GM12878 (cell line): ENCODE measurements at regions not wholly inside any gene's neighbourhood (a gene's known extent, or its start where the extent isn't known, plus 50 kb on each side); places are given as distances from the start of the nearest gene placed in this dataset.
A peak's percentile ranks its signal among the peaks of the same experiment; 100 is the strongest.

ENCODE experiments used
- ATF7 ChIP-seq: fragments of 450-650 bp; IDR thresholded peaks from 2 replicates; pipeline ENCODE4 v1.6.1; 2016; ENCODE audit warnings: low read depth, mild to moderate bottlenecking
- BHLHE40 ChIP-seq, 2 experiments: fragments of 450-650 bp in 1 of 2; IDR thresholded peaks; 2 replicates each; pipeline ENCODE4 v1.6.1; 2011 to 2017; ENCODE audit warnings: low read depth in 2 of 2, borderline replicate concordance in 1 of 2, improper control_type of control experiment in 1 of 2, low read length in 1 of 2, mild to moderate bottlenecking in 1 of 2
- FOXK2 ChIP-seq: fragments of 450-650 bp; IDR thresholded peaks from 2 replicates; pipeline ENCODE4 v1.6.1; 2017; ENCODE audit warnings: mild to moderate bottlenecking, moderate library complexity
- IKZF2 ChIP-seq, 2 experiments: fragments of 450-650 bp; IDR thresholded peaks; 2 replicates each; pipeline ENCODE4 v1.6.1; 2017; ENCODE audit warnings: mild to moderate bottlenecking in 2 of 2, moderate library complexity in 2 of 2
- MYB ChIP-seq: fragments of 150-350 bp; IDR thresholded peaks from 2 replicates; pipeline ENCODE4 v1.6.1; 2014; ENCODE audit warnings: mild to moderate bottlenecking, low read depth, low read length, borderline replicate concordance
- MYC ChIP-seq: IDR thresholded peaks from 2 replicates; pipeline ENCODE4 v1.6.1; 2011; ENCODE audit warnings: mild to moderate bottlenecking, low read length, moderate library complexity, inconsistent platforms; ENCODE audit not compliant: insufficient read depth, insufficient replicate concordance, insufficient read length, severe bottlenecking
- NR2C2 ChIP-seq: IDR thresholded peaks from 2 replicates; pipeline ENCODE4 v1.6.1; 2011; ENCODE audit warnings: borderline replicate concordance, low read depth; ENCODE audit not compliant: control insufficient read depth, insufficient read length
- PAX5 ChIP-seq: IDR thresholded peaks from 2 replicates; pipeline ENCODE4 v1.6.1; 2011; ENCODE audit warnings: low read depth, low read length, borderline replicate concordance
- PML ChIP-seq: IDR thresholded peaks from 2 replicates; pipeline ENCODE4 v1.6.1; 2012; ENCODE audit warnings: low read length, inconsistent platforms
- RAD51 ChIP-seq: fragments of 450-650 bp; IDR thresholded peaks from 2 replicates; pipeline ENCODE4 v1.6.1; 2016; ENCODE audit warnings: moderate library complexity, mild to moderate bottlenecking, inconsistent platforms
- RUNX3 ChIP-seq: IDR thresholded peaks from 2 replicates; pipeline ENCODE4 v1.6.1; 2012; ENCODE audit warnings: low read length, inconsistent platforms
- SPI1 ChIP-seq: IDR thresholded peaks from 2 replicates; pipeline ENCODE4 v1.6.1; 2011; ENCODE audit warnings: low read depth, mild to moderate bottlenecking, low read length, moderate library complexity, borderline replicate concordance; ENCODE audit not compliant: insufficient read depth
- SRF ChIP-seq, 2 experiments: IDR thresholded peaks; 2 replicates each; pipeline ENCODE4 v1.6.1; 2011; ENCODE audit warnings: low read depth in 2 of 2, low read length in 2 of 2, mild to moderate bottlenecking in 1 of 2, moderate library complexity in 1 of 2
- STAT1 ChIP-seq: fragments of 450-650 bp; conservative IDR thresholded peaks from 2 replicates; pipeline ENCODE4 v1.6.1; 2014; ENCODE audit warnings: antibody characterized with exemption, mild to moderate bottlenecking
- TBL1XR1 ChIP-seq: IDR thresholded peaks from 2 replicates; pipeline ENCODE4 v1.6.1; 2012; ENCODE audit warnings: low read depth, low read length, improper control_type of control experiment
- TCF7 ChIP-seq: IDR thresholded peaks from 2 replicates; pipeline ENCODE4 v1.6.1; 2014; ENCODE audit warnings: antibody characterized with exemption, borderline replicate concordance
- YBX1 ChIP-seq: fragments of 450-650 bp; IDR thresholded peaks from 2 replicates; pipeline ENCODE4 v1.6.1; 2016; ENCODE audit warnings: antibody characterized with exemption
- ZSCAN29 ChIP-seq: fragments of 450-650 bp; IDR thresholded peaks from 2 replicates; pipeline ENCODE4 v1.6.1; 2017; ENCODE audit warnings: mild to moderate bottlenecking, moderate library complexity
- TF ChIP-seq, protein P1 (sequence below): fragments of 450-650 bp; conservative IDR thresholded peaks from 2 replicates; pipeline ENCODE4 v1.6.1; 2017; ENCODE audit warnings: mild to moderate bottlenecking, moderate library complexity
- TF ChIP-seq, protein P2 (sequence below): fragments of 450-650 bp; IDR thresholded peaks from 2 replicates; pipeline ENCODE4 v1.6.1; 2017; ENCODE audit warnings: low read depth, mild to moderate bottlenecking, moderate library complexity
- TF ChIP-seq, protein P3 (sequence below): fragments of 450-650 bp; IDR thresholded peaks from 2 replicates; pipeline ENCODE4 v1.6.1; 2017; ENCODE audit warnings: mild to moderate bottlenecking
- TF ChIP-seq, protein P4 (sequence below): fragments of 450-650 bp; IDR thresholded peaks from 2 replicates; pipeline ENCODE4 v1.6.1; 2017; ENCODE audit warnings: antibody characterized with exemption, mild to moderate bottlenecking, moderate library complexity

DNA sequence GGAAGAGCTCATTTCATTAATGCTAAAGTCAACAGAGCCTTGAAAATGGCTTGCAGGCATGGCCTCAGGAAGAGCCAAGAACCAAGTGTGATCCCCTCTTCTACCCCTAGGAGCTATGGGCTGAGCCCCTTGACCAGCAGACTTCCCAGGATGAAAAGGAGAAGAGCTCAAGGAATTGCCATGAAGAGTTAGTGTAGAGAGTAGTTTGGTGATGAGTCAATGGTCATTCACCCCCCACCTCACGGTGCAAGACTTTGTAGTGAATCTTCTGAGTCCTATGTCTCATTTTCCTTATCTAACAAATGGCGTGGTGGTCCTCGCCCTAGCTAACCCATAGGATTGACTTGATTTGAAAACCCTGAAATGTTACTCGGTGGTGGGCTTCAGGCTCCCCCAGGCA, 422.4 kb upstream of the CADM1 start (continued):
- TF ChIP-seq SPI1 (0 out of 2 replicates have a peak, but pooled peaks have one; percentile 14), ZSCAN29 (no peak), NR2C2 (no peak), RAD51 (no peak), ATF7 (no peak), IKZF2 (IDR thresholded peaks at IDR 0.05) (peak; percentile 33 to 39; a peak in 3 of 4 replicates), TCF7 (no peak), FOXK2 (no peak), PAX5 (no peak), MYB (no peak), SRF (IDR thresholded peaks at IDR 0.05; ENCODE audit: low read depth in 2 of 2, low read length in 2 of 2) (no peak), RUNX3 (no peak), MYC (no peak), STAT1 (no peak), YBX1 (no peak), PML (no peak), BHLHE40 (IDR thresholded peaks at IDR 0.05; ENCODE audit: borderline replicate concordance in 1 of 2, low read depth in 2 of 2, low read length in 1 of 2) (no peak), TBL1XR1 (no peak)
- TF ChIP-seq, protein P1, sequence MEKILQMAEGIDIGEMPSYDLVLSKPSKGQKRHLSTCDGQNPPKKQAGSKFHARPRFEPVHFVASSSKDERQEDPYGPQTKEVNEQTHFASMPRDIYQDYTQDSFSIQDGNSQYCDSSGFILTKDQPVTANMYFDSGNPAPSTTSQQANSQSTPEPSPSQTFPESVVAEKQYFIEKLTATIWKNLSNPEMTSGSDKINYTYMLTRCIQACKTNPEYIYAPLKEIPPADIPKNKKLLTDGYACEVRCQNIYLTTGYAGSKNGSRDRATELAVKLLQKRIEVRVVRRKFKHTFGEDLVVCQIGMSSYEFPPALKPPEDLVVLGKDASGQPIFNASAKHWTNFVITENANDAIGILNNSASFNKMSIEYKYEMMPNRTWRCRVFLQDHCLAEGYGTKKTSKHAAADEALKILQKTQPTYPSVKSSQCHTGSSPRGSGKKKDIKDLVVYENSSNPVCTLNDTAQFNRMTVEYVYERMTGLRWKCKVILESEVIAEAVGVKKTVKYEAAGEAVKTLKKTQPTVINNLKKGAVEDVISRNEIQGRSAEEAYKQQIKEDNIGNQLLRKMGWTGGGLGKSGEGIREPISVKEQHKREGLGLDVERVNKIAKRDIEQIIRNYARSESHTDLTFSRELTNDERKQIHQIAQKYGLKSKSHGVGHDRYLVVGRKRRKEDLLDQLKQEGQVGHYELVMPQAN: no peak
- TF ChIP-seq, protein P2, sequence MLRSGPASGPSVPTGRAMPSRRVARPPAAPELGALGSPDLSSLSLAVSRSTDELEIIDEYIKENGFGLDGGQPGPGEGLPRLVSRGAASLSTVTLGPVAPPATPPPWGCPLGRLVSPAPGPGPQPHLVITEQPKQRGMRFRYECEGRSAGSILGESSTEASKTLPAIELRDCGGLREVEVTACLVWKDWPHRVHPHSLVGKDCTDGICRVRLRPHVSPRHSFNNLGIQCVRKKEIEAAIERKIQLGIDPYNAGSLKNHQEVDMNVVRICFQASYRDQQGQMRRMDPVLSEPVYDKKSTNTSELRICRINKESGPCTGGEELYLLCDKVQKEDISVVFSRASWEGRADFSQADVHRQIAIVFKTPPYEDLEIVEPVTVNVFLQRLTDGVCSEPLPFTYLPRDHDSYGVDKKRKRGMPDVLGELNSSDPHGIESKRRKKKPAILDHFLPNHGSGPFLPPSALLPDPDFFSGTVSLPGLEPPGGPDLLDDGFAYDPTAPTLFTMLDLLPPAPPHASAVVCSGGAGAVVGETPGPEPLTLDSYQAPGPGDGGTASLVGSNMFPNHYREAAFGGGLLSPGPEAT: peak; percentile 28; the same call in 1 of the 2 replicates
- TF ChIP-seq, protein P3, sequence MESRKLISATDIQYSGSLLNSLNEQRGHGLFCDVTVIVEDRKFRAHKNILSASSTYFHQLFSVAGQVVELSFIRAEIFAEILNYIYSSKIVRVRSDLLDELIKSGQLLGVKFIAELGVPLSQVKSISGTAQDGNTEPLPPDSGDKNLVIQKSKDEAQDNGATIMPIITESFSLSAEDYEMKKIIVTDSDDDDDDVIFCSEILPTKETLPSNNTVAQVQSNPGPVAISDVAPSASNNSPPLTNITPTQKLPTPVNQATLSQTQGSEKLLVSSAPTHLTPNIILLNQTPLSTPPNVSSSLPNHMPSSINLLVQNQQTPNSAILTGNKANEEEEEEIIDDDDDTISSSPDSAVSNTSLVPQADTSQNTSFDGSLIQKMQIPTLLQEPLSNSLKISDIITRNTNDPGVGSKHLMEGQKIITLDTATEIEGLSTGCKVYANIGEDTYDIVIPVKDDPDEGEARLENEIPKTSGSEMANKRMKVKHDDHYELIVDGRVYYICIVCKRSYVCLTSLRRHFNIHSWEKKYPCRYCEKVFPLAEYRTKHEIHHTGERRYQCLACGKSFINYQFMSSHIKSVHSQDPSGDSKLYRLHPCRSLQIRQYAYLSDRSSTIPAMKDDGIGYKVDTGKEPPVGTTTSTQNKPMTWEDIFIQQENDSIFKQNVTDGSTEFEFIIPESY: no peak
- TF ChIP-seq, protein P4, sequence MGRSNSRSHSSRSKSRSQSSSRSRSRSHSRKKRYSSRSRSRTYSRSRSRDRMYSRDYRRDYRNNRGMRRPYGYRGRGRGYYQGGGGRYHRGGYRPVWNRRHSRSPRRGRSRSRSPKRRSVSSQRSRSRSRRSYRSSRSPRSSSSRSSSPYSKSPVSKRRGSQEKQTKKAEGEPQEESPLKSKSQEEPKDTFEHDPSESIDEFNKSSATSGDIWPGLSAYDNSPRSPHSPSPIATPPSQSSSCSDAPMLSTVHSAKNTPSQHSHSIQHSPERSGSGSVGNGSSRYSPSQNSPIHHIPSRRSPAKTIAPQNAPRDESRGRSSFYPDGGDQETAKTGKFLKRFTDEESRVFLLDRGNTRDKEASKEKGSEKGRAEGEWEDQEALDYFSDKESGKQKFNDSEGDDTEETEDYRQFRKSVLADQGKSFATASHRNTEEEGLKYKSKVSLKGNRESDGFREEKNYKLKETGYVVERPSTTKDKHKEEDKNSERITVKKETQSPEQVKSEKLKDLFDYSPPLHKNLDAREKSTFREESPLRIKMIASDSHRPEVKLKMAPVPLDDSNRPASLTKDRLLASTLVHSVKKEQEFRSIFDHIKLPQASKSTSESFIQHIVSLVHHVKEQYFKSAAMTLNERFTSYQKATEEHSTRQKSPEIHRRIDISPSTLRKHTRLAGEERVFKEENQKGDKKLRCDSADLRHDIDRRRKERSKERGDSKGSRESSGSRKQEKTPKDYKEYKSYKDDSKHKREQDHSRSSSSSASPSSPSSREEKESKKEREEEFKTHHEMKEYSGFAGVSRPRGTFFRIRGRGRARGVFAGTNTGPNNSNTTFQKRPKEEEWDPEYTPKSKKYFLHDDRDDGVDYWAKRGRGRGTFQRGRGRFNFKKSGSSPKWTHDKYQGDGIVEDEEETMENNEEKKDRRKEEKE: no peak
